ENCODE measurements at regions not wholly inside any gene's neighbourhood (a gene's known extent, or its start where the extent isn't known, plus 50 kb on each side); places are given as distances from the start of the nearest gene placed in this dataset.

GRCh38 chr15:87739081-87739480, 517.5 kb downstream of the NTRK3 start:
- no peak for TF ChIP-seq CTCF (IDR thresholded peaks at IDR 0.05)
- no peak for TF ChIP-seq POLR2A (IDR thresholded peaks at IDR 0.05)

Data from suprapubic skin (tissue), 3 donors.